H1 (cell line): ENCODE measurements at regions not wholly inside any gene's neighbourhood (a gene's known extent, or its start where the extent isn't known, plus 50 kb on each side); places are given as distances from the start of the nearest gene placed in this dataset.

Experiments used
- BRCA1 ChIP-seq: IDR thresholded peaks from 2 replicates; pipeline ENCODE4 v1.6.1; 2012; ENCODE audit warnings: low read depth, low read length, improper control_type of control experiment
- CBX8 ChIP-seq: fragments of 300-800, 300-1000 bp; sonication (generic); IDR thresholded peaks from 2 replicates; pipeline ENCODE4 v1.7.1; 2016; ENCODE audit warnings: low read depth, low read length, borderline replicate concordance
- MAX ChIP-seq: IDR thresholded peaks from 2 replicates; pipeline ENCODE4 v1.6.1; 2012; ENCODE audit warnings: inconsistent platforms
- POLR2AphosphoS5 ChIP-seq: IDR thresholded peaks from 2 replicates; pipeline ENCODE4 v1.6.1; 2011; ENCODE audit warnings: low read depth, low read length
- TEAD4 ChIP-seq: IDR thresholded peaks from 2 replicates; pipeline ENCODE4 v1.6.1; 2012; ENCODE audit warnings: low read depth, low read length, inconsistent platforms, mixed read lengths

- TF ChIP-seq TEAD4 (no peak), BRCA1 (no peak), CBX8 (no peak), MAX (no peak), POLR2AphosphoS5 (no peak)
These were observed 84.1 kb downstream of the ATP23 start (continued) for GRCh38 chr12:58025431-58025830.
